ENCODE measurements at regions not wholly inside any gene's neighbourhood (a gene's known extent, or its start where the extent isn't known, plus 50 kb on each side); places are given as distances from the start of the nearest gene placed in this dataset.

DNA sequence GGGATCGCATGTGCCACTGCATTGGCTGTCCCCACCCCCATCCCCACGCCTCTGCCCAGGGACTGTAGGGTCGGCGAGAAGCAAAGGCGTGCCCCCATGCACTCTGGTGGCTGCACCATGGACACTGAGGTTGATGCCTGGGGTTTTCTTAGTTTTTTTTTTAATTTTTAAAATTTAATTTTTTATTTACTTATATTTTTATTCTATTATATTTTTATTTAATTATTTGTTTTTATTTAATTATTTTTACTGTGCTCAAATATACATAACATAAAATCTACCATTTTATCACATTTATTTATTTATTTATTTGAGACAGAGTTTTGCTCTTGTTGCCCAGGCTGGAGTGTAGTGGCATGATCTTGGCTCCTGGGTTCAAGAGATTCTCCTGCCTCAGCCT is 57.4 kb downstream of the SOCS3 start:
- TF ChIP-seq POLR2A (IDR thresholded peaks at IDR 0.05; ENCODE audit: low read depth, low read length) = no peak
- TF ChIP-seq MYC (IDR thresholded peaks at IDR 0.05; ENCODE audit: low read depth, low read length) = no peak
- TF ChIP-seq POLR2AphosphoS5 (IDR thresholded peaks at IDR 0.05; ENCODE audit: insufficient read depth, low read depth, low read length) = no peak
- TF ChIP-seq, protein P1, sequence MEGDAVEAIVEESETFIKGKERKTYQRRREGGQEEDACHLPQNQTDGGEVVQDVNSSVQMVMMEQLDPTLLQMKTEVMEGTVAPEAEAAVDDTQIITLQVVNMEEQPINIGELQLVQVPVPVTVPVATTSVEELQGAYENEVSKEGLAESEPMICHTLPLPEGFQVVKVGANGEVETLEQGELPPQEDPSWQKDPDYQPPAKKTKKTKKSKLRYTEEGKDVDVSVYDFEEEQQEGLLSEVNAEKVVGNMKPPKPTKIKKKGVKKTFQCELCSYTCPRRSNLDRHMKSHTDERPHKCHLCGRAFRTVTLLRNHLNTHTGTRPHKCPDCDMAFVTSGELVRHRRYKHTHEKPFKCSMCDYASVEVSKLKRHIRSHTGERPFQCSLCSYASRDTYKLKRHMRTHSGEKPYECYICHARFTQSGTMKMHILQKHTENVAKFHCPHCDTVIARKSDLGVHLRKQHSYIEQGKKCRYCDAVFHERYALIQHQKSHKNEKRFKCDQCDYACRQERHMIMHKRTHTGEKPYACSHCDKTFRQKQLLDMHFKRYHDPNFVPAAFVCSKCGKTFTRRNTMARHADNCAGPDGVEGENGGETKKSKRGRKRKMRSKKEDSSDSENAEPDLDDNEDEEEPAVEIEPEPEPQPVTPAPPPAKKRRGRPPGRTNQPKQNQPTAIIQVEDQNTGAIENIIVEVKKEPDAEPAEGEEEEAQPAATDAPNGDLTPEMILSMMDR (IDR thresholded peaks at IDR 0.05; ENCODE audit: extremely low read depth in 1 of 2, insufficient read depth in 1 of 2, low read depth in 1 of 2, low read length in 2 of 2) = no peak
- TF ChIP-seq, protein P2, sequence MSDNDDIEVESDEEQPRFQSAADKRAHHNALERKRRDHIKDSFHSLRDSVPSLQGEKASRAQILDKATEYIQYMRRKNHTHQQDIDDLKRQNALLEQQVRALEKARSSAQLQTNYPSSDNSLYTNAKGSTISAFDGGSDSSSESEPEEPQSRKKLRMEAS (IDR thresholded peaks at IDR 0.05; ENCODE audit: insufficient read depth, insufficient read length) = no peak
- TF ChIP-seq EZH2 (IDR thresholded peaks at IDR 0.05; ENCODE audit: borderline replicate concordance, low read depth, low read length, severe bottlenecking) = no peak
- TF ChIP-seq JUN (IDR thresholded peaks at IDR 0.05; ENCODE audit: borderline replicate concordance, insufficient read depth, insufficient read length, low read depth) = no peak
